Liver (tissue), 3 donors: ENCODE measurements at regions not wholly inside any gene's neighbourhood (a gene's known extent, or its start where the extent isn't known, plus 50 kb on each side); places are given as distances from the start of the nearest gene placed in this dataset.

Experiments
- ATF3 ChIP-seq: IDR thresholded peaks from 2 replicates; pipeline ENCODE4 v1.6.1; 2016; ENCODE audit warnings: antibody characterized with exemption
- CTCF ChIP-seq: fragments of 150-350 bp; IDR thresholded peaks from 2 replicates; pipeline ENCODE4 v1.5.1; 2017; ENCODE audit warnings: improper control_type of control experiment, low read depth, low read length; ENCODE audit not compliant: missing input control
- EGR1 ChIP-seq, 2 donors: IDR thresholded peaks; 2 replicates each; pipeline ENCODE4 v1.6.1; 2016 to 2018; ENCODE audit warnings: antibody characterized with exemption in 2 of 2, low read depth in 2 of 2
- FOXA1 ChIP-seq: IDR thresholded peaks from 2 replicates; pipeline ENCODE4 v1.6.1; 2016; ENCODE audit warnings: antibody characterized with exemption
- GABPA ChIP-seq, 2 donors: IDR thresholded peaks in 1 of 2; conservative IDR thresholded peaks in 1 of 2; 2 replicates each; pipeline ENCODE4 v1.6.1; 2016; ENCODE audit warnings: antibody characterized with exemption in 2 of 2, mild to moderate bottlenecking in 1 of 2, moderate library complexity in 1 of 2
- JUND ChIP-seq, 2 donors: IDR thresholded peaks; 2 replicates each; pipeline ENCODE4 v1.6.1; 2016; ENCODE audit warnings: antibody characterized with exemption in 2 of 2
- MAX ChIP-seq: IDR thresholded peaks from 2 replicates; pipeline ENCODE4 v1.6.1; 2016; ENCODE audit warnings: antibody characterized with exemption
- RAD21 ChIP-seq, 2 donors: IDR thresholded peaks; 2 replicates each; pipeline ENCODE4 v1.6.1; 2016; ENCODE audit warnings: antibody characterized with exemption in 2 of 2, mild to moderate bottlenecking in 2 of 2
- SP1 ChIP-seq: IDR thresholded peaks from 2 replicates; pipeline ENCODE4 v1.6.1; 2018; ENCODE audit warnings: antibody characterized with exemption, mild to moderate bottlenecking
- TAF1 ChIP-seq: conservative IDR thresholded peaks from 2 replicates; pipeline ENCODE4 v1.6.1; 2016; ENCODE audit warnings: antibody characterized with exemption, mild to moderate bottlenecking
- TF ChIP-seq, protein P1 (sequence below): IDR thresholded peaks from 2 replicates; pipeline ENCODE4 v1.6.1; 2016; ENCODE audit warnings: antibody characterized with exemption, mild to moderate bottlenecking
- TF ChIP-seq, protein P2 (sequence below): IDR thresholded peaks from 2 replicates; pipeline ENCODE4 v1.6.1; 2016; ENCODE audit warnings: antibody characterized with exemption
- donor health status: healthy.
- donor health status: healthy.

DNA sequence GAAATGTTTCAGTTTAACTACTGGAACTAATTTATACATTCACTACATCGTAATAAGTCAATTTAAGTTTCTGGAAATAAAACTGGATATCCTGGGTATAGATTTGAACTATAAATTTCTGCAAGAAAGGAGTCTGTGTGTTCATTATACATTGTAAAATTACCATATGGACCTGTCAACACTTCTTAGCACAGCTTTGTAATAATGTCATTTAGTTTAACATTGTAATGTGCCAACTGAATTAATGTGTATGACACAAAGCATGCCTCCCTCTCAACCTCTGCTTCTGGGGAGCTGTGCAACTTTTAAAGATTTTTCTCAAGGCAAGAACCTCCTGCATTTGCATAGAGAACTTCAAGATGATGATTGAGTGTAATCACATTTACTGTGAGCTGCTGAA lies 213.7 kb upstream of the GALNT5 start:
- TF ChIP-seq EGR1 (IDR thresholded peaks at IDR 0.05; ENCODE audit: low read depth in 2 of 2) (no peak), FOXA1 (no peak), MAX (no peak), CTCF (no peak), ATF3 (no peak), JUND (IDR thresholded peaks at IDR 0.05) (no peak), RAD21 (IDR thresholded peaks at IDR 0.05) (no peak), TAF1 (no peak), SP1 (no peak), GABPA (IDR thresholded peaks at IDR 0.05 in 1 of 2, conservative IDR thresholded peaks at IDR 0.05 in 1 of 2) (no peak)
- TF ChIP-seq, protein P1, sequence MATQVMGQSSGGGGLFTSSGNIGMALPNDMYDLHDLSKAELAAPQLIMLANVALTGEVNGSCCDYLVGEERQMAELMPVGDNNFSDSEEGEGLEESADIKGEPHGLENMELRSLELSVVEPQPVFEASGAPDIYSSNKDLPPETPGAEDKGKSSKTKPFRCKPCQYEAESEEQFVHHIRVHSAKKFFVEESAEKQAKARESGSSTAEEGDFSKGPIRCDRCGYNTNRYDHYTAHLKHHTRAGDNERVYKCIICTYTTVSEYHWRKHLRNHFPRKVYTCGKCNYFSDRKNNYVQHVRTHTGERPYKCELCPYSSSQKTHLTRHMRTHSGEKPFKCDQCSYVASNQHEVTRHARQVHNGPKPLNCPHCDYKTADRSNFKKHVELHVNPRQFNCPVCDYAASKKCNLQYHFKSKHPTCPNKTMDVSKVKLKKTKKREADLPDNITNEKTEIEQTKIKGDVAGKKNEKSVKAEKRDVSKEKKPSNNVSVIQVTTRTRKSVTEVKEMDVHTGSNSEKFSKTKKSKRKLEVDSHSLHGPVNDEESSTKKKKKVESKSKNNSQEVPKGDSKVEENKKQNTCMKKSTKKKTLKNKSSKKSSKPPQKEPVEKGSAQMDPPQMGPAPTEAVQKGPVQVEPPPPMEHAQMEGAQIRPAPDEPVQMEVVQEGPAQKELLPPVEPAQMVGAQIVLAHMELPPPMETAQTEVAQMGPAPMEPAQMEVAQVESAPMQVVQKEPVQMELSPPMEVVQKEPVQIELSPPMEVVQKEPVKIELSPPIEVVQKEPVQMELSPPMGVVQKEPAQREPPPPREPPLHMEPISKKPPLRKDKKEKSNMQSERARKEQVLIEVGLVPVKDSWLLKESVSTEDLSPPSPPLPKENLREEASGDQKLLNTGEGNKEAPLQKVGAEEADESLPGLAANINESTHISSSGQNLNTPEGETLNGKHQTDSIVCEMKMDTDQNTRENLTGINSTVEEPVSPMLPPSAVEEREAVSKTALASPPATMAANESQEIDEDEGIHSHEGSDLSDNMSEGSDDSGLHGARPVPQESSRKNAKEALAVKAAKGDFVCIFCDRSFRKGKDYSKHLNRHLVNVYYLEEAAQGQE, result no peak
- TF ChIP-seq, protein P2, sequence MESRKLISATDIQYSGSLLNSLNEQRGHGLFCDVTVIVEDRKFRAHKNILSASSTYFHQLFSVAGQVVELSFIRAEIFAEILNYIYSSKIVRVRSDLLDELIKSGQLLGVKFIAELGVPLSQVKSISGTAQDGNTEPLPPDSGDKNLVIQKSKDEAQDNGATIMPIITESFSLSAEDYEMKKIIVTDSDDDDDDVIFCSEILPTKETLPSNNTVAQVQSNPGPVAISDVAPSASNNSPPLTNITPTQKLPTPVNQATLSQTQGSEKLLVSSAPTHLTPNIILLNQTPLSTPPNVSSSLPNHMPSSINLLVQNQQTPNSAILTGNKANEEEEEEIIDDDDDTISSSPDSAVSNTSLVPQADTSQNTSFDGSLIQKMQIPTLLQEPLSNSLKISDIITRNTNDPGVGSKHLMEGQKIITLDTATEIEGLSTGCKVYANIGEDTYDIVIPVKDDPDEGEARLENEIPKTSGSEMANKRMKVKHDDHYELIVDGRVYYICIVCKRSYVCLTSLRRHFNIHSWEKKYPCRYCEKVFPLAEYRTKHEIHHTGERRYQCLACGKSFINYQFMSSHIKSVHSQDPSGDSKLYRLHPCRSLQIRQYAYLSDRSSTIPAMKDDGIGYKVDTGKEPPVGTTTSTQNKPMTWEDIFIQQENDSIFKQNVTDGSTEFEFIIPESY, result no peak
